ENCODE measurements at regions not wholly inside any gene's neighbourhood (a gene's known extent, or its start where the extent isn't known, plus 50 kb on each side); places are given as distances from the start of the nearest gene placed in this dataset.

GRCh38 chr18:77777163-77777562 is 527.5 kb downstream of the GALR1 start:
- no peak for TF ChIP-seq CTCF (IDR thresholded peaks at IDR 0.05; ENCODE audit: borderline replicate concordance, extremely low read depth, low read length, poor library complexity, severe bottlenecking)
- no peak for TF ChIP-seq EZH2 (IDR thresholded peaks at IDR 0.05; ENCODE audit: borderline replicate concordance, low read depth, low read length, severe bottlenecking)

Measured in DND-41 (cell line).